Panc1 (cell line): ENCODE measurements at regions not wholly inside any gene's neighbourhood (a gene's known extent, or its start where the extent isn't known, plus 50 kb on each side); places are given as distances from the start of the nearest gene placed in this dataset.

ENCODE experiments used
- ATAC-seq: fragments of 200-7000 bp; cut with Tn5 transposase; 2 replicates; pipeline ENCODE4 v1.9.1; 2020; ENCODE audit warnings: mild to moderate bottlenecking, moderate library complexity
- BruUV-seq: library from RNA; stranded (reverse); fragments of 400-500 nt; replicated peaks from 2 replicates; lab custom pipeline; 2021; lab: Mats Ljungman, UMichigan
- CTCF ChIA-PET: fragments of 300-600 bp; sonication (Branson Sonifier 250); formaldehyde crosslinking; loops from one replicate; lab custom pipeline; 2022; ENCODE audit warnings: antibody characterized with exemption; lab: Charles Lee
- POLR2A ChIA-PET: fragments of 300-600 bp; sonication (Branson Sonifier 250); formaldehyde crosslinking; loops from one replicate; lab custom pipeline; 2022; ENCODE audit warnings: antibody characterized with exemption; lab: Charles Lee
- DNase-seq: peaks from one replicate; pipeline ENCODE4 v3.0.0-alpha.2; 2010; ENCODE audit warnings: low read depth, low spot score
- H3K27ac ChIP-seq: 2 replicates; pipeline ENCODE4 v1.5.1; 2011; ENCODE audit warnings: mild to moderate bottlenecking, low read length, inconsistent platforms
- H3K27me3 ChIP-seq: fragments of 200-500 bp; sonication (Bioruptor generic); 2 replicates; pipeline ENCODE4 v1.6.0; 2014; ENCODE audit warnings: low read length, inconsistent platforms; ENCODE audit not compliant: control insufficient read depth, insufficient read depth
- H3K36me3 ChIP-seq: fragments of 200-500 bp; sonication (Bioruptor generic); 2 replicates; pipeline ENCODE4 v1.5.1; 2014; ENCODE audit warnings: inconsistent platforms, mild to moderate bottlenecking, low read length, moderate library complexity; ENCODE audit not compliant: control insufficient read depth, insufficient read depth
- H3K4me1 ChIP-seq: 2 replicates; pipeline ENCODE4 v1.5.1; 2011; ENCODE audit warnings: inconsistent platforms, mild to moderate bottlenecking, low read length, moderate library complexity; ENCODE audit not compliant: control insufficient read depth, insufficient read depth
- H3K4me3 ChIP-seq, 2 experiments: 2 replicates each; pipeline ENCODE4 v1.5.1; 2011 to 2012; ENCODE audit warnings: low read depth in 2 of 2, low read length in 2 of 2, mild to moderate bottlenecking in 2 of 2, inconsistent platforms in 1 of 2, moderate library complexity in 1 of 2
- H3K9me3 ChIP-seq: fragments of 200-500 bp; sonication (Bioruptor generic); 2 replicates; pipeline ENCODE4 v1.5.1; 2014; ENCODE audit warnings: low read depth, mild to moderate bottlenecking, inconsistent platforms, low read length, moderate library complexity; ENCODE audit not compliant: control insufficient read depth, insufficient read depth
- POLR2AphosphoS5 ChIP-seq: IDR thresholded peaks from 2 replicates; pipeline ENCODE4 v1.6.1; 2012; ENCODE audit warnings: mild to moderate bottlenecking, low read depth, low read length, moderate library complexity
- SIN3A ChIP-seq: IDR thresholded peaks from 2 replicates; pipeline ENCODE4 v1.6.1; 2012; ENCODE audit warnings: low read depth, mild to moderate bottlenecking, low read length, moderate library complexity, borderline replicate concordance; ENCODE audit not compliant: insufficient read depth
- TCF7L2 ChIP-seq: IDR thresholded peaks from 2 replicates; pipeline ENCODE4 v1.6.1; 2011; ENCODE audit warnings: mild to moderate bottlenecking, low read depth, low read length, inconsistent platforms
- in situ Hi-C: cut with HindIII; loops from 2 replicates; pipeline ENCODE4 v1.10.0; 2016; ENCODE audit warnings: low sequenced_read_pairs, low pct_unique_long_range_greater_than_20kb
- intact Hi-C: fragments of 100-400 bp; cut with micrococcal nuclease; formaldehyde crosslinking; loops from one replicate; pipeline ENCODE4 v1.10.0; 2022; ENCODE audit not compliant: unreplicated experiment
- TF ChIP-seq, protein P1 (sequence below), 2 experiments: IDR thresholded peaks; 2 replicates each; pipeline ENCODE4 v1.6.1; 2011 to 2012; ENCODE audit warnings: low read depth in 2 of 2, control low read depth in 1 of 2, low read length in 1 of 2, mild to moderate bottlenecking in 1 of 2, moderate library complexity in 1 of 2; ENCODE audit not compliant: insufficient read depth in 1 of 2
- TF ChIP-seq, protein P2 (sequence below): fragments of 450-650 bp; IDR thresholded peaks from 2 replicates; pipeline ENCODE4 v1.5.1; 2017; ENCODE audit warnings: mild to moderate bottlenecking

DNA sequence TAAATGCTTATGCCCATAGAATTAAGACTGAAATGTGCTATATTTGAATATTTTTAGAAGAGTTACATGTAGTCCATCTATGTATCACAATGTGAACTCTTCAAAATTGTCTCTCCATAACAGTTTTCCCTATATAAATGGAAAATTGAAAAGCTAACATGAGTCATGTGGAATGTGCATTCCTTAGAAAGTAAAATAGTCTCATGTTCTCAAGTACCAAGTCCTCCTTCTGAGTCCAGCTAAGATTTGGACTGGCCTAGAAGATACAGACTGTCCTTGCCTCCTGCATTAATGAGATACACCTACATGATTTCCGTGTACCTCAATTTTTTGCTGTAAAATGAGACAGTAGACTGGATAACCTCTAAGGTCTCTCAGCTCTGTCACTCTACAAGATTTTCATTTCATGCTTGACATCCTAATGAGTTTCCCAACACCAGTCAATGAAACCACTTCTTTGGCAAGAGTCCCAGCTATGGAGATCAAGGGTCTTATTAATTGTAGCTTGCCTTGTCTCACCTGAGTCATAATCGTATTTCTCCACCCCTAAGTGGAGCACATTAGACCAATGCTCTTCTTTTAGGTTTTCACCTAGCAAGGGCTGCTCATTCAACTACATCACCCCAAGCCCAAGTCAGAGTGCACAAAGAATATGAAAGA is 350.6 kb upstream of the IL12A start:
- intact Hi-C loops (no loop called here), in situ Hi-C loops (no loop called here)
- Histone ChIP-seq H3K9me3 (no peaks in the 10 kb centered on the region), H3K4me1 (peaks cover 42% of the 10 kb centered on the region), H3K4me3 (no peak overlapping the region), H3K27me3 (no peaks in the 10 kb centered on the region), H3K27ac (peak overlapping the region; percentile 79), H3K36me3 (no peaks in the 10 kb centered on the region)
- DNase-seq: no peak
- BruUV-seq: no TSS peak
- POLR2A ChIA-PET: no interaction called here
- TF ChIP-seq, protein P1, sequence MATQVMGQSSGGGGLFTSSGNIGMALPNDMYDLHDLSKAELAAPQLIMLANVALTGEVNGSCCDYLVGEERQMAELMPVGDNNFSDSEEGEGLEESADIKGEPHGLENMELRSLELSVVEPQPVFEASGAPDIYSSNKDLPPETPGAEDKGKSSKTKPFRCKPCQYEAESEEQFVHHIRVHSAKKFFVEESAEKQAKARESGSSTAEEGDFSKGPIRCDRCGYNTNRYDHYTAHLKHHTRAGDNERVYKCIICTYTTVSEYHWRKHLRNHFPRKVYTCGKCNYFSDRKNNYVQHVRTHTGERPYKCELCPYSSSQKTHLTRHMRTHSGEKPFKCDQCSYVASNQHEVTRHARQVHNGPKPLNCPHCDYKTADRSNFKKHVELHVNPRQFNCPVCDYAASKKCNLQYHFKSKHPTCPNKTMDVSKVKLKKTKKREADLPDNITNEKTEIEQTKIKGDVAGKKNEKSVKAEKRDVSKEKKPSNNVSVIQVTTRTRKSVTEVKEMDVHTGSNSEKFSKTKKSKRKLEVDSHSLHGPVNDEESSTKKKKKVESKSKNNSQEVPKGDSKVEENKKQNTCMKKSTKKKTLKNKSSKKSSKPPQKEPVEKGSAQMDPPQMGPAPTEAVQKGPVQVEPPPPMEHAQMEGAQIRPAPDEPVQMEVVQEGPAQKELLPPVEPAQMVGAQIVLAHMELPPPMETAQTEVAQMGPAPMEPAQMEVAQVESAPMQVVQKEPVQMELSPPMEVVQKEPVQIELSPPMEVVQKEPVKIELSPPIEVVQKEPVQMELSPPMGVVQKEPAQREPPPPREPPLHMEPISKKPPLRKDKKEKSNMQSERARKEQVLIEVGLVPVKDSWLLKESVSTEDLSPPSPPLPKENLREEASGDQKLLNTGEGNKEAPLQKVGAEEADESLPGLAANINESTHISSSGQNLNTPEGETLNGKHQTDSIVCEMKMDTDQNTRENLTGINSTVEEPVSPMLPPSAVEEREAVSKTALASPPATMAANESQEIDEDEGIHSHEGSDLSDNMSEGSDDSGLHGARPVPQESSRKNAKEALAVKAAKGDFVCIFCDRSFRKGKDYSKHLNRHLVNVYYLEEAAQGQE (IDR thresholded peaks at IDR 0.05; ENCODE audit: insufficient read depth in 1 of 2, low read depth in 2 of 2, low read length in 1 of 2): no peak
- TF ChIP-seq SIN3A: no peak
- no peak for TF ChIP-seq TCF7L2
- TF ChIP-seq, protein P2, sequence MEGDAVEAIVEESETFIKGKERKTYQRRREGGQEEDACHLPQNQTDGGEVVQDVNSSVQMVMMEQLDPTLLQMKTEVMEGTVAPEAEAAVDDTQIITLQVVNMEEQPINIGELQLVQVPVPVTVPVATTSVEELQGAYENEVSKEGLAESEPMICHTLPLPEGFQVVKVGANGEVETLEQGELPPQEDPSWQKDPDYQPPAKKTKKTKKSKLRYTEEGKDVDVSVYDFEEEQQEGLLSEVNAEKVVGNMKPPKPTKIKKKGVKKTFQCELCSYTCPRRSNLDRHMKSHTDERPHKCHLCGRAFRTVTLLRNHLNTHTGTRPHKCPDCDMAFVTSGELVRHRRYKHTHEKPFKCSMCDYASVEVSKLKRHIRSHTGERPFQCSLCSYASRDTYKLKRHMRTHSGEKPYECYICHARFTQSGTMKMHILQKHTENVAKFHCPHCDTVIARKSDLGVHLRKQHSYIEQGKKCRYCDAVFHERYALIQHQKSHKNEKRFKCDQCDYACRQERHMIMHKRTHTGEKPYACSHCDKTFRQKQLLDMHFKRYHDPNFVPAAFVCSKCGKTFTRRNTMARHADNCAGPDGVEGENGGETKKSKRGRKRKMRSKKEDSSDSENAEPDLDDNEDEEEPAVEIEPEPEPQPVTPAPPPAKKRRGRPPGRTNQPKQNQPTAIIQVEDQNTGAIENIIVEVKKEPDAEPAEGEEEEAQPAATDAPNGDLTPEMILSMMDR: no peak
- TF ChIP-seq POLR2AphosphoS5: no peak
- ATAC-seq: peak; percentile 81
- CTCF ChIA-PET: no interaction called here

DNA sequence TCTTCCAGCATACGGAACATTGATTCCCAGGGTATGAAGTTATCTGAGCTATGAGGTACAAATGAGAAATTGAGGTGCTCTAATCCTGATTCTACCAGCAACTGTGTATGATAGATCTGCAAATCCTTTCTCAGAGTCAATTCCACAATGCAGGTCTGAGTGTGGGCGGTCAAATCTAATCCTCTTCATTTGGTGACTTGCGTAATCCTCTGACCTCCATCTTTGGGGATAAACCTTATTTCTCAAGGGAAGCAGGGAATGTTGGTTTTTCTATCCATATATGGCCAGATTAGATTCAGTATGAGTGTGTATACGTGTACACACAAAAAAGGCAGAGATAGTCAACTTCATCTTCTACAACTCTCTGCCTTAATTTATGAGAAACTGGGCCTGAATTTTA is 348.4 kb upstream of the IL12A start:
- no peaks in the 10 kb centered on the region for H3K9me3 ChIP-seq
- ATAC-seq (no peak), DNase-seq (no peak)
- TF ChIP-seq SIN3A (no peak), POLR2AphosphoS5 (no peak), TCF7L2 (no peak)
- TF ChIP-seq, protein P1 (IDR thresholded peaks at IDR 0.05; ENCODE audit: insufficient read depth in 1 of 2, low read depth in 2 of 2, low read length in 1 of 2): no peak
- TF ChIP-seq, protein P2: no peak
- no peaks in the 10 kb centered on the region for H3K36me3 ChIP-seq
- CTCF ChIA-PET: no interaction called here
- H3K27ac ChIP-seq: peak overlapping the region; percentile 55; the same call in 1 of the 2 replicates
- intact Hi-C loops (no loop called here), in situ Hi-C loops (no loop called here)
- POLR2A ChIA-PET: no interaction called here
- no TSS peak for BruUV-seq
- H3K27me3 ChIP-seq: no peaks in the 10 kb centered on the region
- no peak overlapping the region for H3K4me3 ChIP-seq
- H3K4me1 ChIP-seq: peaks cover 32% of the 10 kb centered on the region
